ENCODE measurements at regions not wholly inside any gene's neighbourhood (a gene's known extent, or its start where the extent isn't known, plus 50 kb on each side); places are given as distances from the start of the nearest gene placed in this dataset.

DNA sequence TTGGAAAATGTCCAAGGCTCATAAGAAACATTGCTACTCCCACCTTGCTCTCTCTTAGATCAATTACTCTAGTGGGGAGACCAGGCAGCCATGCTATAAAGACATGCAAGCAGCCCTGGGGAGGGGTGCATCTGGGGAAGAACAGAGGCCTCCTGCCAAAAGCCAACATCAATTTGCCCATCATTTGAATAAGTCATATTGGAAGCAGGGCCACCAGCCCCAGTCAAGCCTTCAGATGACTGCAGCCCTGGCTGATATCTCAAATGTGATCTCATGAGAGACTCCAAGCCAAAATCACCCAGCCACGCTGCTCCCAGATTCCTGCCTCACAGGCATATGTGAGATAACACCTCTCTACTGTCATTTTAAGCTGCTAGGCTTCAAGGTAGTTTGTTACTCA is 157.5 kb upstream of the PDE1C start:
- Histone ChIP-seq H3K27me3 (ENCODE audit: control insufficient read depth, insufficient read depth, low read length) (peaks cover 6% of the 10 kb centered on the region), H3K4me1 (no peaks in the 10 kb centered on the region), H3K4me3 (ENCODE audit: low read depth, low read length) (no peak overlapping the region), H3K4me2 (ENCODE audit: low read length) (no peak overlapping the region), H3K36me3 (ENCODE audit: control insufficient read depth, insufficient read depth, low read length) (no peaks in the 10 kb centered on the region), H2AFZ (no peak overlapping the region), H3K9ac (no peak overlapping the region), H3K27ac (no peak overlapping the region), H3K79me2 (no peaks in the 10 kb centered on the region), H3K9me3 (ENCODE audit: control insufficient read depth, low read length) (no peaks in the 10 kb centered on the region)
- TF ChIP-seq, protein P1, sequence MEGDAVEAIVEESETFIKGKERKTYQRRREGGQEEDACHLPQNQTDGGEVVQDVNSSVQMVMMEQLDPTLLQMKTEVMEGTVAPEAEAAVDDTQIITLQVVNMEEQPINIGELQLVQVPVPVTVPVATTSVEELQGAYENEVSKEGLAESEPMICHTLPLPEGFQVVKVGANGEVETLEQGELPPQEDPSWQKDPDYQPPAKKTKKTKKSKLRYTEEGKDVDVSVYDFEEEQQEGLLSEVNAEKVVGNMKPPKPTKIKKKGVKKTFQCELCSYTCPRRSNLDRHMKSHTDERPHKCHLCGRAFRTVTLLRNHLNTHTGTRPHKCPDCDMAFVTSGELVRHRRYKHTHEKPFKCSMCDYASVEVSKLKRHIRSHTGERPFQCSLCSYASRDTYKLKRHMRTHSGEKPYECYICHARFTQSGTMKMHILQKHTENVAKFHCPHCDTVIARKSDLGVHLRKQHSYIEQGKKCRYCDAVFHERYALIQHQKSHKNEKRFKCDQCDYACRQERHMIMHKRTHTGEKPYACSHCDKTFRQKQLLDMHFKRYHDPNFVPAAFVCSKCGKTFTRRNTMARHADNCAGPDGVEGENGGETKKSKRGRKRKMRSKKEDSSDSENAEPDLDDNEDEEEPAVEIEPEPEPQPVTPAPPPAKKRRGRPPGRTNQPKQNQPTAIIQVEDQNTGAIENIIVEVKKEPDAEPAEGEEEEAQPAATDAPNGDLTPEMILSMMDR (IDR thresholded peaks at IDR 0.05): no peak

DNA sequence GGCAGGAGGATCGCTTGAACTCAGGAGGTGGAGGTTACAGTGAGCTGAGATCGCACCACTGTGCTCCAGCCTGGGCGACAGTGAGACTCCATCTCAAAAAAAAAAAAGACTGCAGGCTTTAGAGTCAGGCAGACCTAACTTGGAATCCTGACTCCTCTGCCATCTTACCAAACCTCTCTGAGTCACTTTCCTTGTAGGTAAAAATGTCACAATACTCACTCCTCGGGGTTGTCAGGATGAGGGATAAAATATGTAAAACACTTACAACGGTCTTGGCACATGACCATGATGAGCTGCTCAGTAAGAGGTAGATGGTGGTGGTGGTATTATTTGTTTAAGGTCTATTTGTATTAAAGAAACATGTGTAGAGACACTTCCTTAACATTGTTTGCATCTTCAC is 154.1 kb upstream of the PDE1C start:
- Histone ChIP-seq H3K4me2 (ENCODE audit: low read length) (no peak overlapping the region), H3K36me3 (ENCODE audit: control insufficient read depth, insufficient read depth, low read length) (no peaks in the 10 kb centered on the region), H3K79me2 (no peaks in the 10 kb centered on the region), H3K9me3 (ENCODE audit: control insufficient read depth, low read length) (no peaks in the 10 kb centered on the region), H2AFZ (no peak overlapping the region), H3K4me3 (ENCODE audit: low read depth, low read length) (no peak overlapping the region), H3K4me1 (no peaks in the 10 kb centered on the region), H3K9ac (no peak overlapping the region), H3K27me3 (ENCODE audit: control insufficient read depth, insufficient read depth, low read length) (peaks cover 6% of the 10 kb centered on the region), H3K27ac (no peak overlapping the region)
- TF ChIP-seq, protein P1 (IDR thresholded peaks at IDR 0.05): no peak

GRCh38 chr7:32223721-32224120 is 153.5 kb upstream of the PDE1C start:
- no peaks in the 10 kb centered on the region for H3K79me2 ChIP-seq
- no peaks in the 10 kb centered on the region for H3K36me3 ChIP-seq (ENCODE audit: control insufficient read depth, insufficient read depth, low read length)
- H3K4me1 ChIP-seq: no peaks in the 10 kb centered on the region
- no peak overlapping the region for H3K4me2 ChIP-seq (ENCODE audit: low read length)
- no peak overlapping the region for H3K4me3 ChIP-seq (ENCODE audit: low read depth, low read length)
- no peak overlapping the region for H3K27ac ChIP-seq
- no peak overlapping the region for H2AFZ ChIP-seq
- TF ChIP-seq, protein P1 (IDR thresholded peaks at IDR 0.05): no peak
- H3K9me3 ChIP-seq (ENCODE audit: control insufficient read depth, low read length): no peaks in the 10 kb centered on the region
- no peak overlapping the region for H3K9ac ChIP-seq
- H3K27me3 ChIP-seq (ENCODE audit: control insufficient read depth, insufficient read depth, low read length): peaks cover 6% of the 10 kb centered on the region

DNA sequence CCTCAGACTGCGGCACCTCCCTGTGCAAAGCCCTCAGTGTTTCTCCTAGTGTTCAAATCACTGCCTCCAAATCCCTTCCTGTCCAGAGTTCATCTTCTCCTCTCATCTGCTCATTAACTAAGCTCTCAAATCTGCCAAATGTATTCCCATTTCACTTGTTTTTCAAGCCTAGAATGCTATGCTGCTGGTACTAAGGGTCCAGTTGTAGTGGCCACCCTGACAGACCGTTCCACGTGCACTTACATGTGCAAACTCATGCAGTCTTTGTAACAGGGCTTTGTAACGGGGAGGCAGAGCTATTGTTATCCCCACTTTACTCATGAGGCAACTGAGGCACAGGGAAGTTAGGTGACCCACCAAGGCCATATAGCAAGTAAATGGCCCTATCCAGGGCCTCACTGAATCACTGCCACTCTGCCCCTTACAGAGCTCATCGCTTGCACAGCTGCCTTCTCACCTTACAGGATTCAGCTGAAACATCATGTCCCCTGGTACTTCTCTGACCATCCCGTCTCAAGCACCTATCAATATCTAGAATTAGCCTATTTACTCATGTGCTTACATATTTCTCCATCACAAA is 153.0 kb upstream of the PDE1C start:
- Histone ChIP-seq H3K27ac (no peak overlapping the region), H3K4me1 (no peaks in the 10 kb centered on the region), H3K9ac (no peak overlapping the region), H3K4me3 (ENCODE audit: low read depth, low read length) (no peak overlapping the region), H2AFZ (no peak overlapping the region), H3K79me2 (no peaks in the 10 kb centered on the region), H3K27me3 (ENCODE audit: control insufficient read depth, insufficient read depth, low read length) (peaks cover 6% of the 10 kb centered on the region), H3K36me3 (ENCODE audit: control insufficient read depth, insufficient read depth, low read length) (no peaks in the 10 kb centered on the region), H3K9me3 (ENCODE audit: control insufficient read depth, low read length) (no peaks in the 10 kb centered on the region), H3K4me2 (ENCODE audit: low read length) (no peak overlapping the region)
- TF ChIP-seq, protein P1 (IDR thresholded peaks at IDR 0.05): no peak

DNA sequence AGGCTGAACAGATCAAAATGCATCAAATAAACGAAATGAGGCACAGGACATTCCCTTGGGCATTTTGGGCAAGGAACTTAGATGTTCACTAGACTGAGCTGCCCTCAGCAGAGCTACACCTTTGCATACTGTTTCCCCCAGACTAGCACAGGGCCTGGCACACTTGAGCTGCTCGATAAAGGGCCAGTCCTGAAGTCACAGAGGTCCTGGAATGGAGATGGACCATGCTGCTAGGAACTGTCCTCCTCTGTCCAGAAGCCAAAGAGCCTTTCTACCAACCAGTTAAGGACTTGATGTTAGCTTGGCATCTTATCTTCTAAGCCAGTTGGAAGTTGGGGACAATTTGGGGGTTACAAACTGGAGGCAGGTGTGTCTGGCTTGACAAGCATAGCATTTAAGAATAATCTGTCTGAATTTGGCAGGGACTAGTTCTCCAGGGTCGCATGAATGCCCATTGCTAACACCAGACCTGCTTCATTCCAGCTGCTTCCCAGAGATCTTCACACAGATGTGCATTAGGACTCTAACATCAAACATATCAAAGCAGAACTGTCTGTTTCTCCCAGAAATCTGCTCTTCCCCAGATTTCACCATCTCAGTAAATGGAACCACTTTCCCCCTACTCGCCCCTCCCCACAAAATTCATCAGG is 152.2 kb upstream of the PDE1C start:
- Histone ChIP-seq H3K9ac (no peak overlapping the region), H3K27me3 (ENCODE audit: control insufficient read depth, insufficient read depth, low read length) (peaks cover 6% of the 10 kb centered on the region), H3K4me1 (no peaks in the 10 kb centered on the region), H2AFZ (no peak overlapping the region), H3K79me2 (no peaks in the 10 kb centered on the region), H3K27ac (no peak overlapping the region), H3K36me3 (ENCODE audit: control insufficient read depth, insufficient read depth, low read length) (no peaks in the 10 kb centered on the region), H3K9me3 (ENCODE audit: control insufficient read depth, low read length) (no peaks in the 10 kb centered on the region), H3K4me3 (ENCODE audit: low read depth, low read length) (no peak overlapping the region), H3K4me2 (ENCODE audit: low read length) (no peak overlapping the region)
- TF ChIP-seq, protein P1 (IDR thresholded peaks at IDR 0.05): no peak
